GM12878 (cell line): ENCODE measurements at regions not wholly inside any gene's neighbourhood (a gene's known extent, or its start where the extent isn't known, plus 50 kb on each side); places are given as distances from the start of the nearest gene placed in this dataset.

Source experiments
- ASH2L ChIP-seq: fragments of 300-600, 200-600 bp; sonication (generic); IDR thresholded peaks from 2 replicates; pipeline ENCODE4 v1.6.1; 2017; ENCODE audit warnings: low read depth, mild to moderate bottlenecking, borderline replicate concordance
- CEBPB ChIP-seq, 2 experiments: fragments of 150-350 bp in 1 of 2; IDR thresholded peaks; 2 replicates each; pipeline ENCODE4 v1.6.1; 2012 to 2014; ENCODE audit warnings: low read depth in 2 of 2, low read length in 2 of 2, borderline replicate concordance in 1 of 2, inconsistent platforms in 1 of 2
- DPF2 ChIP-seq: fragments of 450-650 bp; IDR thresholded peaks from 2 replicates; pipeline ENCODE4 v1.6.1; 2017; ENCODE audit warnings: mild to moderate bottlenecking
- EGR1 ChIP-seq, 2 experiments: IDR thresholded peaks; 1 replicate in 1 of 2; 2 replicates in 1 of 2; pipeline ENCODE4 v1.6.1; 2011 to 2012; ENCODE audit warnings: low read depth in 2 of 2, low read length in 2 of 2, borderline replicate concordance in 1 of 2, mild to moderate bottlenecking in 1 of 2, moderate library complexity in 1 of 2
- ETV6 ChIP-seq, 2 experiments: fragments of 450-650 bp in 1 of 2; IDR thresholded peaks in 1 of 2; conservative IDR thresholded peaks in 1 of 2; 2 replicates each; pipeline ENCODE4 v1.6.1; 2014; ENCODE audit warnings: antibody characterized with exemption in 1 of 2, borderline replicate concordance in 1 of 2, low read depth in 1 of 2, mild to moderate bottlenecking in 1 of 2, moderate library complexity in 1 of 2
- EZH2 ChIP-seq: IDR thresholded peaks from 2 replicates; pipeline ENCODE4 v1.6.1; 2012; ENCODE audit warnings: low read depth, mild to moderate bottlenecking, control low read depth, inconsistent platforms, low read length, borderline replicate concordance; ENCODE audit not compliant: control insufficient read depth
- FOXM1 ChIP-seq: IDR thresholded peaks from 2 replicates; pipeline ENCODE4 v1.6.1; 2012; ENCODE audit warnings: low read depth, mild to moderate bottlenecking, inconsistent platforms, low read length, moderate library complexity
- IKZF1 ChIP-seq: fragments of 450-650 bp; conservative IDR thresholded peaks from 2 replicates; pipeline ENCODE4 v1.6.1; 2017; ENCODE audit warnings: antibody characterized with exemption, mild to moderate bottlenecking
- IRF4 ChIP-seq: IDR thresholded peaks from 2 replicates; pipeline ENCODE4 v1.6.1; 2011; ENCODE audit warnings: low read depth, low read length
- NBN ChIP-seq: fragments of 450-650 bp; IDR thresholded peaks from 2 replicates; pipeline ENCODE4 v1.6.1; 2016
- NR2C2 ChIP-seq: IDR thresholded peaks from 2 replicates; pipeline ENCODE4 v1.6.1; 2011; ENCODE audit warnings: borderline replicate concordance, low read depth; ENCODE audit not compliant: control insufficient read depth, insufficient read length
- RBBP5 ChIP-seq: fragments of 200-600 bp; sonication (generic); conservative IDR thresholded peaks from 2 replicates; pipeline ENCODE4 v1.6.1; 2016
- RELA ChIP-seq: fragments of 450-650 bp; IDR thresholded peaks from 2 replicates; pipeline ENCODE4 v1.8.0; 2014; ENCODE audit warnings: borderline replicate concordance; ENCODE audit not compliant: partially characterized antibody
- RUNX3 ChIP-seq: IDR thresholded peaks from 2 replicates; pipeline ENCODE4 v1.6.1; 2012; ENCODE audit warnings: low read length, inconsistent platforms
- SIX5 ChIP-seq: IDR thresholded peaks from 2 replicates; pipeline ENCODE4 v1.6.1; 2011; ENCODE audit warnings: mild to moderate bottlenecking, low read depth, low read length, moderate library complexity; ENCODE audit not compliant: severe bottlenecking
- TF ChIP-seq, protein P1 (sequence below): fragments of 450-650 bp; IDR thresholded peaks from 2 replicates; pipeline ENCODE4 v1.6.1; 2017; ENCODE audit warnings: antibody characterized with exemption, mild to moderate bottlenecking, moderate library complexity
- TF ChIP-seq, protein P2 (sequence below): fragments of 450-650 bp; IDR thresholded peaks from 2 replicates; pipeline ENCODE4 v1.6.1; 2014; ENCODE audit warnings: mild to moderate bottlenecking
- TF ChIP-seq, protein P3 (sequence below): fragments of 450-650 bp; IDR thresholded peaks from 2 replicates; pipeline ENCODE4 v1.6.1; 2016; ENCODE audit warnings: mild to moderate bottlenecking, moderate library complexity, borderline replicate concordance
- TF ChIP-seq, protein P4 (sequence below): fragments of 450-650 bp; IDR thresholded peaks from 2 replicates; pipeline ENCODE4 v1.6.1; 2017; ENCODE audit warnings: mild to moderate bottlenecking, low read depth, inconsistent platforms; ENCODE audit not compliant: poor library complexity, severe bottlenecking

DNA sequence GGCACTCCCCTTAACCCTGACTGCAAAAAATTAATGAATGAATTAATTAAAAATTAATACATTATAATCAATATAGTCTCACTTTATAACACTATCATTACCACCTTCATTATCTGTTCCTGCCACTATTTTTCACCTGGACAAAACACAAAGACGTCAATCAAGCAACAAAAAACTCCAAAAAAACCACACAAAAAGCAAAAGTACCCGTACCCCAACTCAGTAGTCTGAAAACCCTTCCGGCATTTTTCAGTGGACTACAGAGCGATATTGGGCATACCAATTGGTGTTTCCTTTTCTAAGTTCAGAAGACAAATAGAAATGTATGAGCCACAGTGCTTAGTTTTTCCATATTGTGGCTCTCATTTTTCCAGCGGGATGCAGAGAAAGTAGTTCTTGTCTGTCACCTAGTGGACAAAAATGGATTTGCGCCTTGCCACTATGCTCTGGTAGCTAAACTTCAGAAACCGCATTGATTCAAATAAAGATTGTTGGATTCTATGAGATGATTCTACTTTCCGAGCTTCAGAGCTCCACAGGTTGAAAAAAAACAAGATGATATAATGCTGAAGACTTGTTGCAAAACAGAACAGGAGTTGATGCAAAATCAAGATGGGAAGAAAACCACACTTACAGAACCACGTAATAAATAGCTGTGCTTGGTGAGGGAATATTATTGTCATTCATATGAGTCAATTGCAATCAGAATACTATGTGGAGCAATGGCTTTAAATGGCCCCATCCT is 50.6 kb upstream of the ITGB1 start (continued):
- no peak for TF ChIP-seq EZH2
- no peak for TF ChIP-seq DPF2
- no peak for TF ChIP-seq CEBPB (IDR thresholded peaks at IDR 0.05; ENCODE audit: borderline replicate concordance in 1 of 2, low read depth in 2 of 2, low read length in 2 of 2)
- peak; percentile 56; the same call in 1 of the 2 replicates for TF ChIP-seq IKZF1
- TF ChIP-seq, protein P1, sequence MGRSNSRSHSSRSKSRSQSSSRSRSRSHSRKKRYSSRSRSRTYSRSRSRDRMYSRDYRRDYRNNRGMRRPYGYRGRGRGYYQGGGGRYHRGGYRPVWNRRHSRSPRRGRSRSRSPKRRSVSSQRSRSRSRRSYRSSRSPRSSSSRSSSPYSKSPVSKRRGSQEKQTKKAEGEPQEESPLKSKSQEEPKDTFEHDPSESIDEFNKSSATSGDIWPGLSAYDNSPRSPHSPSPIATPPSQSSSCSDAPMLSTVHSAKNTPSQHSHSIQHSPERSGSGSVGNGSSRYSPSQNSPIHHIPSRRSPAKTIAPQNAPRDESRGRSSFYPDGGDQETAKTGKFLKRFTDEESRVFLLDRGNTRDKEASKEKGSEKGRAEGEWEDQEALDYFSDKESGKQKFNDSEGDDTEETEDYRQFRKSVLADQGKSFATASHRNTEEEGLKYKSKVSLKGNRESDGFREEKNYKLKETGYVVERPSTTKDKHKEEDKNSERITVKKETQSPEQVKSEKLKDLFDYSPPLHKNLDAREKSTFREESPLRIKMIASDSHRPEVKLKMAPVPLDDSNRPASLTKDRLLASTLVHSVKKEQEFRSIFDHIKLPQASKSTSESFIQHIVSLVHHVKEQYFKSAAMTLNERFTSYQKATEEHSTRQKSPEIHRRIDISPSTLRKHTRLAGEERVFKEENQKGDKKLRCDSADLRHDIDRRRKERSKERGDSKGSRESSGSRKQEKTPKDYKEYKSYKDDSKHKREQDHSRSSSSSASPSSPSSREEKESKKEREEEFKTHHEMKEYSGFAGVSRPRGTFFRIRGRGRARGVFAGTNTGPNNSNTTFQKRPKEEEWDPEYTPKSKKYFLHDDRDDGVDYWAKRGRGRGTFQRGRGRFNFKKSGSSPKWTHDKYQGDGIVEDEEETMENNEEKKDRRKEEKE = no peak
- no peak for TF ChIP-seq RELA
- TF ChIP-seq ASH2L = no peak
- TF ChIP-seq EGR1 (IDR thresholded peaks at IDR 0.05; ENCODE audit: borderline replicate concordance in 1 of 2, low read depth in 2 of 2, low read length in 2 of 2) = no peak
- TF ChIP-seq FOXM1 = peak; percentile 54; the same call in 1 of the 2 replicates
- TF ChIP-seq, protein P2, sequence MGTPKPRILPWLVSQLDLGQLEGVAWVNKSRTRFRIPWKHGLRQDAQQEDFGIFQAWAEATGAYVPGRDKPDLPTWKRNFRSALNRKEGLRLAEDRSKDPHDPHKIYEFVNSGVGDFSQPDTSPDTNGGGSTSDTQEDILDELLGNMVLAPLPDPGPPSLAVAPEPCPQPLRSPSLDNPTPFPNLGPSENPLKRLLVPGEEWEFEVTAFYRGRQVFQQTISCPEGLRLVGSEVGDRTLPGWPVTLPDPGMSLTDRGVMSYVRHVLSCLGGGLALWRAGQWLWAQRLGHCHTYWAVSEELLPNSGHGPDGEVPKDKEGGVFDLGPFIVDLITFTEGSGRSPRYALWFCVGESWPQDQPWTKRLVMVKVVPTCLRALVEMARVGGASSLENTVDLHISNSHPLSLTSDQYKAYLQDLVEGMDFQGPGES = no peak
- TF ChIP-seq SIX5 = no peak
- TF ChIP-seq RUNX3 = peak; percentile 71
- no peak for TF ChIP-seq NR2C2
- no peak for TF ChIP-seq ETV6 (conservative IDR thresholded peaks at IDR 0.05 in 1 of 2, IDR thresholded peaks at IDR 0.05 in 1 of 2; ENCODE audit: borderline replicate concordance in 1 of 2, low read depth in 1 of 2)
- TF ChIP-seq RBBP5 = no peak
- no peak for TF ChIP-seq NBN
- TF ChIP-seq, protein P3, sequence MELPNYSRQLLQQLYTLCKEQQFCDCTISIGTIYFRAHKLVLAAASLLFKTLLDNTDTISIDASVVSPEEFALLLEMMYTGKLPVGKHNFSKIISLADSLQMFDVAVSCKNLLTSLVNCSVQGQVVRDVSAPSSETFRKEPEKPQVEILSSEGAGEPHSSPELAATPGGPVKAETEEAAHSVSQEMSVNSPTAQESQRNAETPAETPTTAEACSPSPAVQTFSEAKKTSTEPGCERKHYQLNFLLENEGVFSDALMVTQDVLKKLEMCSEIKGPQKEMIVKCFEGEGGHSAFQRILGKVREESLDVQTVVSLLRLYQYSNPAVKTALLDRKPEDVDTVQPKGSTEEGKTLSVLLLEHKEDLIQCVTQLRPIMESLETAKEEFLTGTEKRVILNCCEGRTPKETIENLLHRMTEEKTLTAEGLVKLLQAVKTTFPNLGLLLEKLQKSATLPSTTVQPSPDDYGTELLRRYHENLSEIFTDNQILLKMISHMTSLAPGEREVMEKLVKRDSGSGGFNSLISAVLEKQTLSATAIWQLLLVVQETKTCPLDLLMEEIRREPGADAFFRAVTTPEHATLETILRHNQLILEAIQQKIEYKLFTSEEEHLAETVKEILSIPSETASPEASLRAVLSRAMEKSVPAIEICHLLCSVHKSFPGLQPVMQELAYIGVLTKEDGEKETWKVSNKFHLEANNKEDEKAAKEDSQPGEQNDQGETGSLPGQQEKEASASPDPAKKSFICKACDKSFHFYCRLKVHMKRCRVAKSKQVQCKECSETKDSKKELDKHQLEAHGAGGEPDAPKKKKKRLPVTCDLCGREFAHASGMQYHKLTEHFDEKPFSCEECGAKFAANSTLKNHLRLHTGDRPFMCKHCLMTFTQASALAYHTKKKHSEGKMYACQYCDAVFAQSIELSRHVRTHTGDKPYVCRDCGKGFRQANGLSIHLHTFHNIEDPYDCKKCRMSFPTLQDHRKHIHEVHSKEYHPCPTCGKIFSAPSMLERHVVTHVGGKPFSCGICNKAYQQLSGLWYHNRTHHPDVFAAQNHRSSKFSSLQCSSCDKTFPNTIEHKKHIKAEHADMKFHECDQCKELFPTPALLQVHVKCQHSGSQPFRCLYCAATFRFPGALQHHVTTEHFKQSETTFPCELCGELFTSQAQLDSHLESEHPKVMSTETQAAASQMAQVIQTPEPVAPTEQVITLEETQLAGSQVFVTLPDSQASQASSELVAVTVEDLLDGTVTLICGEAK = no peak
- TF ChIP-seq IRF4 = 0 out of 2 replicates have a peak, but pooled peaks have one; percentile 22
- TF ChIP-seq, protein P4, sequence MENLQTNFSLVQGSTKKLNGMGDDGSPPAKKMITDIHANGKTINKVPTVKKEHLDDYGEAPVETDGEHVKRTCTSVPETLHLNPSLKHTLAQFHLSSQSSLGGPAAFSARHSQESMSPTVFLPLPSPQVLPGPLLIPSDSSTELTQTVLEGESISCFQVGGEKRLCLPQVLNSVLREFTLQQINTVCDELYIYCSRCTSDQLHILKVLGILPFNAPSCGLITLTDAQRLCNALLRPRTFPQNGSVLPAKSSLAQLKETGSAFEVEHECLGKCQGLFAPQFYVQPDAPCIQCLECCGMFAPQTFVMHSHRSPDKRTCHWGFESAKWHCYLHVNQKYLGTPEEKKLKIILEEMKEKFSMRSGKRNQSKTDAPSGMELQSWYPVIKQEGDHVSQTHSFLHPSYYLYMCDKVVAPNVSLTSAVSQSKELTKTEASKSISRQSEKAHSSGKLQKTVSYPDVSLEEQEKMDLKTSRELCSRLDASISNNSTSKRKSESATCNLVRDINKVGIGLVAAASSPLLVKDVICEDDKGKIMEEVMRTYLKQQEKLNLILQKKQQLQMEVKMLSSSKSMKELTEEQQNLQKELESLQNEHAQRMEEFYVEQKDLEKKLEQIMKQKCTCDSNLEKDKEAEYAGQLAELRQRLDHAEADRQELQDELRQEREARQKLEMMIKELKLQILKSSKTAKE = peak; percentile 69
